ENCODE measurements at regions not wholly inside any gene's neighbourhood (a gene's known extent, or its start where the extent isn't known, plus 50 kb on each side); places are given as distances from the start of the nearest gene placed in this dataset.
A peak's percentile ranks its signal among the peaks of the same experiment; 100 is the strongest.

DNA sequence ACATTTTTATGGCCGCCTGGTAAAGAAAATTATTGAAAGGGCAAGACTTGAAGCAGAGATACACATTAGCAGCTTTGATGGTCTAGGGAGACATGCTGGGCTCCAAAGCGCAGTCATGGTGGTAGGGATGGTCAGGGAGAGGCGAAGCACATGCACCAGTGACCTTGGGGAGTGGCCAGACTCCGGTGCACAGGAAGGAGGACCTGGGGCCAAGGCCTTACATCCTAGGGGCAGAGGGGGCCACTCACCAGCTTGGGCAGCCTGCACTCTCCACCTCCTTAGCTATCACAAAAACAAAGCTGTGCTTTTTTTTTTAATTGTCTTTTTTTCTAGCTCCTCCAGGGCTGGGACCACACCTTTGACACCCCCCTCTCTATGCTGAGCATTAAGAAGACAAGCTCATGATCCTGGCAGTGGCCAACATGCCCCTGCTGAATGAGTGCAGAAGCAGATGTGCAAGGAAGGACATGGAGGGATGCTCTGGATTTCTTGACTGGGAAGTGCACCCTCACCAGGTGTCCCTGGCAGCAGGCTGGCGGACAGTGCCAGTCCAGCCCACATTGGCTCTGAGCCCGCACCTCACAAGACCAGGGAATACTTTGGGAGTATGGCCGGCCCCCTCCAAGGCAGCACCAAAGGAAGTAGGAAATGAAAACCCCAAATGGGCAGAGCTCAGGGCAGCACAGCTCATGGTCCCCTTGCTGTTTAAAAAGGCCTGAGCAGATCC is 619.9 kb downstream of the TBC1D22A start:
- H3K27ac Mint-ChIP-seq, result no peak overlapping the region
- H3K27me3 Mint-ChIP-seq (ENCODE audit: low read depth in 2 of 2), result peaks cover 0 to 3% of the 10 kb centered on the region in 2 donors
- Histone ChIP-seq H3K27me3 (ENCODE audit: control insufficient read depth, insufficient read depth, low read length) (no peaks in the 10 kb centered on the region), H3K4me1 (ENCODE audit: control insufficient read depth, insufficient read depth, low read length) (no peaks in the 10 kb centered on the region), H3K9me3 (ENCODE audit: control insufficient read depth, insufficient read depth, low read length) (no peaks in the 10 kb centered on the region), H3K36me3 (ENCODE audit: control insufficient read depth, insufficient read depth, low read length) (no peaks in the 10 kb centered on the region), H3K4me3 (ENCODE audit: low read length) (no peak overlapping the region), H3K27ac (ENCODE audit: low read length) (no peak overlapping the region)
- H3K36me3 Mint-ChIP-seq, result no peaks in the 10 kb centered on the region
- intact Hi-C loops (cut with micrococcal nuclease), result no loop called here
- 88% methylated on average over 7 of the region's 7 CpGs for WGBS (ENCODE audit: insufficient coverage)
- no peaks in the 10 kb centered on the region for H3K4me1 Mint-ChIP-seq
- no peak for TF ChIP-seq CTCF (IDR thresholded peaks at IDR 0.05)
- peaks cover 2 to 6% of the 10 kb centered on the region in 2 donors for H3K9me3 Mint-ChIP-seq
- ATAC-seq (no peak), DNase-seq (no peak)
- H3K4me3 Mint-ChIP-seq, result no peak overlapping the region

- 82% methylated on average over 14 of the region's 14 CpGs for WGBS (ENCODE audit: insufficient coverage)
- H3K36me3 Mint-ChIP-seq, result no peaks in the 10 kb centered on the region
- H3K27ac ChIP-seq (ENCODE audit: low read length), result no peak overlapping the region
- H3K36me3 ChIP-seq (ENCODE audit: control insufficient read depth, insufficient read depth, low read length), result no peaks in the 10 kb centered on the region
- no peaks in the 10 kb centered on the region for H3K9me3 ChIP-seq (ENCODE audit: control insufficient read depth, insufficient read depth, low read length)
- H3K4me3 ChIP-seq (ENCODE audit: low read length), result no peak overlapping the region
- no peak overlapping the region for H3K27ac Mint-ChIP-seq
- no peaks in the 10 kb centered on the region for H3K27me3 ChIP-seq (ENCODE audit: control insufficient read depth, insufficient read depth, low read length)
- H3K4me3 Mint-ChIP-seq, result no peak overlapping the region
- no peaks in the 10 kb centered on the region for H3K4me1 Mint-ChIP-seq
- no peak for TF ChIP-seq CTCF (IDR thresholded peaks at IDR 0.05)
- peaks cover 2 to 6% of the 10 kb centered on the region in 2 donors for H3K9me3 Mint-ChIP-seq
- H3K4me1 ChIP-seq (ENCODE audit: control insufficient read depth, insufficient read depth, low read length), result no peaks in the 10 kb centered on the region
- H3K27me3 Mint-ChIP-seq (ENCODE audit: low read depth in 2 of 2), result peaks cover 0 to 3% of the 10 kb centered on the region in 2 donors
- ATAC-seq, result no peak
- DNase-seq, result no peak
- intact Hi-C loops (cut with micrococcal nuclease), result no loop called here
These were observed 618.8 kb downstream of the TBC1D22A start for GRCh38 chr22:47381240-47381639.

DNA sequence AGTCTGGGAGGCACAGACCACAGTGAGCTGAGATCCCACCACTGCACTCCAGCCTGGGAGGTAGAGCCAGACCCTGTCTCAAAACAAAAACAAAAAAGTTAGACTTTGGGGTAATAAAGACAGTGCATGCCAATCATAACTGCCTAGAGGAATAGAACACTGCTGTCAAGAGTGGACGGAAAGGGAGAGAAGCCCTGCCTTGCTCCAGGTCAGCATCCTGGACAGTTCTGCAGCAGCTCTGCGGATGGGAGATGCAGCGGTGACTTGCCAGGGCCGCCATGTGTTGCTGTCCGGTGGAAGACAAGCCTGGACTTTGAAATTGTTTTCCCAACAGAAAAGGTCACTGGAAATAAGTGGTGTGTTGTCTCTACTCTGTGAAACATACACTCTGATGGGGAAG is 618.2 kb downstream of the TBC1D22A start:
- TF ChIP-seq CTCF (IDR thresholded peaks at IDR 0.05), result no peak
- no peaks in the 10 kb centered on the region for H3K4me1 Mint-ChIP-seq
- no peak overlapping the region for H3K27ac Mint-ChIP-seq

DNA sequence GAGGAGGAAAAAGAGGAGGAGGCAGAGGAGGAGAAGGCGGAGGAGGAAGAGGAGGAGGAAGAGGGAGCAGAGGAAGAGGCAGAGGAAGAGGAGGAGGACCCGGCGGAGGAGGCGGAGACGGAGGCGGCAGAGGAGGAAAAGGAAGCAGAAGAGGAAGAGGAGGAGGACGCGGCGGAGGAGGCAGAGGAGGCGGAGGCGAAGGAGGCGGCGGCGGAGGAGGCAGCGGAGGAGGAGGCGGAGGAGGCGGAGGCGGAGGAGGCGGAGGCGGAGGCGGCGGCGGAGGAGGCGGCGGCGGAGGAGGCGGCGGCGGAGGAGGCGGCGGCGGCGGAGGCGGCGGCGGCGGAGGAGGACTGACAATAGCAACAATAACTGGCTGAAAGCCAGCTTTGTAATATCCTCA is 616.6 kb downstream of the TBC1D22A start:
- Mint-ChIP-seq H3K27me3 (ENCODE audit: low read depth in 2 of 2) (peaks cover 0 to 3% of the 10 kb centered on the region in 2 donors), H3K4me1 (no peaks in the 10 kb centered on the region), H3K36me3 (no peaks in the 10 kb centered on the region), H3K9me3 (peaks cover 2 to 6% of the 10 kb centered on the region in 2 donors), H3K4me3 (no peak overlapping the region), H3K27ac (peak overlapping the region in 1 of 2 donors; percentile 4)
- no peak overlapping the region for H3K4me3 ChIP-seq (ENCODE audit: low read length)
- TF ChIP-seq CTCF (IDR thresholded peaks at IDR 0.05), result no peak
- H3K4me1 ChIP-seq (ENCODE audit: control insufficient read depth, insufficient read depth, low read length), result no peaks in the 10 kb centered on the region
- 95% methylated on average over 12 of the region's 37 CpGs for WGBS (ENCODE audit: insufficient coverage)
- H3K36me3 ChIP-seq (ENCODE audit: control insufficient read depth, insufficient read depth, low read length), result no peaks in the 10 kb centered on the region
- no peak overlapping the region for H3K27ac ChIP-seq (ENCODE audit: low read length)
- intact Hi-C loops (cut with micrococcal nuclease), result no loop called here
- DNase-seq (no peak), ATAC-seq (no peak)
- no peaks in the 10 kb centered on the region for H3K27me3 ChIP-seq (ENCODE audit: control insufficient read depth, insufficient read depth, low read length)
- H3K9me3 ChIP-seq (ENCODE audit: control insufficient read depth, insufficient read depth, low read length), result no peaks in the 10 kb centered on the region

More for the DNA sequence above, 618.2 kb downstream of the TBC1D22A start:
- no peaks in the 10 kb centered on the region for H3K36me3 ChIP-seq (ENCODE audit: control insufficient read depth, insufficient read depth, low read length)
- 82% methylated on average over 5 of the region's 5 CpGs for WGBS (ENCODE audit: insufficient coverage)
- H3K27ac ChIP-seq (ENCODE audit: low read length), result no peak overlapping the region
- no peak for DNase-seq
- H3K27me3 Mint-ChIP-seq (ENCODE audit: low read depth in 2 of 2), result peaks cover 0 to 3% of the 10 kb centered on the region in 2 donors
- intact Hi-C loops (cut with micrococcal nuclease), result no loop called here
- H3K9me3 ChIP-seq (ENCODE audit: control insufficient read depth, insufficient read depth, low read length), result no peaks in the 10 kb centered on the region
- ATAC-seq, result no peak
- no peak overlapping the region for H3K4me3 Mint-ChIP-seq
- no peak overlapping the region for H3K4me3 ChIP-seq (ENCODE audit: low read length)
- no peaks in the 10 kb centered on the region for H3K4me1 ChIP-seq (ENCODE audit: control insufficient read depth, insufficient read depth, low read length)
- H3K27me3 ChIP-seq (ENCODE audit: control insufficient read depth, insufficient read depth, low read length), result no peaks in the 10 kb centered on the region
- peaks cover 2 to 6% of the 10 kb centered on the region in 2 donors for H3K9me3 Mint-ChIP-seq
- H3K36me3 Mint-ChIP-seq, result no peaks in the 10 kb centered on the region
